ENCODE measurements at regions not wholly inside any gene's neighbourhood (a gene's known extent, or its start where the extent isn't known, plus 50 kb on each side); places are given as distances from the start of the nearest gene placed in this dataset.

DNA sequence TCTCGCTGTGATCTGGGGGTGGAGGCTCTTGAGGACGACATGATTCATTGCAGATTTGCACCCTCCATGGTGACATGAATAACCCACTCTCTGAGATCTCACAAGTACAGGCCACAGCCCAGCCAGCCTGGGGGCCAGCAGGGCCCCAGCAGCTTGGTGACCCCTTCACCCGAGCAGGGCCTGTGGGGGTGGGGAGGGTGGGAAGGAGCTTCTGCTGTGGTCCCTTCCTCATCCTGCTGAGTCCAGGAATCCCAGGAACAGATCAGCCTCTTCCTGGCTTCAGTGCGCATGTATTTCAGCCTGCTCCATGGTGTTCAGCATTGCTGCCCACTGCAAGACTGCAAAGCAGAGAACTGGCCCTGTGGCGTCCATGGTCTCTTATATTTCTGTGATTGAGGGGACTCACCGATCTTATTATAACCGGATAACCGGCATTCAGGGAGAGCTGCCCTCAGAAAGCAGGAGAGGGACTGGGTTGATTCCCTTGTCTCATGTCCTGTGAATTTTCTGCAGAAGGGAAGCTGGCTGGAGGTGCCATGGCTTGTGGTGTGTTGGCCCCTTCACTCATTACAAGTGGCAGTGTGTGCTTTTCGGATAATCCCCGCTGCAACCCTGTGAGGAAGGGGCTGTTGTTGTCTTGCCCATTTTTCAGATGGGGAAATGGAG, 118.8 kb upstream of the FRMD1 start:
- H3K4me3 ChIP-seq (ENCODE audit: low read length) = no peak overlapping the region
- DNase-seq (ENCODE audit: low read depth) = no peak
- TF ChIP-seq, protein P1, sequence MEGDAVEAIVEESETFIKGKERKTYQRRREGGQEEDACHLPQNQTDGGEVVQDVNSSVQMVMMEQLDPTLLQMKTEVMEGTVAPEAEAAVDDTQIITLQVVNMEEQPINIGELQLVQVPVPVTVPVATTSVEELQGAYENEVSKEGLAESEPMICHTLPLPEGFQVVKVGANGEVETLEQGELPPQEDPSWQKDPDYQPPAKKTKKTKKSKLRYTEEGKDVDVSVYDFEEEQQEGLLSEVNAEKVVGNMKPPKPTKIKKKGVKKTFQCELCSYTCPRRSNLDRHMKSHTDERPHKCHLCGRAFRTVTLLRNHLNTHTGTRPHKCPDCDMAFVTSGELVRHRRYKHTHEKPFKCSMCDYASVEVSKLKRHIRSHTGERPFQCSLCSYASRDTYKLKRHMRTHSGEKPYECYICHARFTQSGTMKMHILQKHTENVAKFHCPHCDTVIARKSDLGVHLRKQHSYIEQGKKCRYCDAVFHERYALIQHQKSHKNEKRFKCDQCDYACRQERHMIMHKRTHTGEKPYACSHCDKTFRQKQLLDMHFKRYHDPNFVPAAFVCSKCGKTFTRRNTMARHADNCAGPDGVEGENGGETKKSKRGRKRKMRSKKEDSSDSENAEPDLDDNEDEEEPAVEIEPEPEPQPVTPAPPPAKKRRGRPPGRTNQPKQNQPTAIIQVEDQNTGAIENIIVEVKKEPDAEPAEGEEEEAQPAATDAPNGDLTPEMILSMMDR (conservative IDR thresholded peaks at IDR 0.05; ENCODE audit: low read depth, low read length) = no peak

DNA sequence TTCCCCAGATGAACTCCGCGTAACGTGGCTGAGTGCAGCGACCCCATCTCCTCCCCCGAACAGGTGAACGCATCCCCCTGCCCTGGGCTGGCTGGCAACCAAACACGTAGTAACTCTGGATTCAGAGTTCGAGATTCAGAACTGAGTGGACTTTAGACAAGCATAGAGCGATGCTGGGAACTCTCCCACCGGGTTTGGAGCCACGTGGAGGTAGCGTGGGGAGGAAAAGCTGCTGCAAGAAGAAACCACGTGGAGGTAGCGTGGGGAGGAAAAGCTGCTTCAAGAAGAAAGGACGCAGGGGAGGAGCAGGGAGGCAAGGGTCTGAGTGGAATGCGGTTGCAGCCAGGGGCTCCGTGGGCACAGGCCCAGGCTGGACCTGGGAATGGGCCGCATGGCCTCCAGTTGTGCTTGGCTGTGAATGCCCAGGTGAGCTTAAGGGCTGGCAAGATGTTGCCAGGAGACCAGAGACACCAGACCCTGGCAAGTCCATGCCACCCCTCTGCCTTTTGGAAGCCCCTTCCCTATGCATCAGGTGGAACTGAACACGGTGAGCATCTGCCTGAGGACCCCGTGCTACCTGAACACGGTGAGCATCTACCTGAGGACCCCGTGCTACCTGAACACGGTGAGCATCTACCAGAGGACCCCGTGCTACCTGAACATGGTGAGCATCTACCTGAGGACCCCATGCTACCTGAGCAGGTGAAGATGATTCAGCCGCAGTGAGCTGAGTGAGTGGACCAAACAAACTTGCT, 118.0 kb upstream of the FRMD1 start:
- no peak overlapping the region for H3K4me3 ChIP-seq (ENCODE audit: low read length)
- DNase-seq (ENCODE audit: low read depth) = no peak
- TF ChIP-seq, protein P1 (conservative IDR thresholded peaks at IDR 0.05; ENCODE audit: low read depth, low read length) = no peak

DNA sequence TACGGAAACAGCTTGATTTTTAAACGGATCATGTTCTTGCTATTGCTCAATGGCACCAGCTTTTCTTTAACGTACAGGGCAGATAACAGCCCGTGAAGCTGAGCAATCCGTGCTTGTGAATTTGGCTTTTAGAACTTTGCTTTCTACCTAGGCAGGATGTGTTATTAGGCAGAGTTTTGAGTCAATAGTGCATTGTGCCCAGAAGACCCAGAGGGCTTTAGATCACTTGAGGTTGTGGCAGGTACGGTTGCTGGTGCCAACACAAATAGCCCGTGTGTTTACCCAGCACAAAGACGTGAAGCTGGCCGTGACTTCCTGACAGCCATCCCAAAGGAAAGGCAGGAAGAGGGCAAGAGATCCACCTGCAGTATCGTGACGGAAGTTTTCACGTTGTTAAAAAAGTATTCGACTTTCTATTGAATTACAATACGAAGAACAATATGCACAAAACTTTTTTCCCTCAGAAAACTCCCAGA, 117.4 kb upstream of the FRMD1 start:
- TF ChIP-seq, protein P1 (conservative IDR thresholded peaks at IDR 0.05; ENCODE audit: low read depth, low read length) = no peak
- H3K4me3 ChIP-seq (ENCODE audit: low read length) = no peak overlapping the region
- no peak for DNase-seq (ENCODE audit: low read depth)

DNA sequence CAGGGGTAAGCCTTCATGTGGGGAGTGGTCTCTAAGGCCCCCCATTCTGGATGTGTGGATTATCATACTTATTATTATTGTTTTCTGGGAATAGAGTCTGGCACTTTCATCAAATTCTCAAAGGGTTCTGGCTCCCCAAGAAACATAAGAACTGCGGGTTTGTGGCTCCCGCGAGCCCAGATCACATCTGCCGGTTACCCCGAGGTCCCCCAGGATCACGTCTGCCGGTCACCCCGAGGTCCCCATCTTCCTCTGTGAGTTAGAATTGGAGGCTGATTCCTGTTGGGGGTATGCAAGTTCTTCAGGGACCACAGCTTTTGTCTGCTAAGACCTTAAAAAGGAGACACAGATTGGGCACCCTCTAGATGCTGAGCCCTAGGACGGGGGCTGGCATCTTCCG, 116.7 kb upstream of the FRMD1 start:
- no peak overlapping the region for H3K4me3 ChIP-seq (ENCODE audit: low read length)
- TF ChIP-seq, protein P1 (conservative IDR thresholded peaks at IDR 0.05; ENCODE audit: low read depth, low read length) = no peak
- no peak for DNase-seq (ENCODE audit: low read depth)

DNA sequence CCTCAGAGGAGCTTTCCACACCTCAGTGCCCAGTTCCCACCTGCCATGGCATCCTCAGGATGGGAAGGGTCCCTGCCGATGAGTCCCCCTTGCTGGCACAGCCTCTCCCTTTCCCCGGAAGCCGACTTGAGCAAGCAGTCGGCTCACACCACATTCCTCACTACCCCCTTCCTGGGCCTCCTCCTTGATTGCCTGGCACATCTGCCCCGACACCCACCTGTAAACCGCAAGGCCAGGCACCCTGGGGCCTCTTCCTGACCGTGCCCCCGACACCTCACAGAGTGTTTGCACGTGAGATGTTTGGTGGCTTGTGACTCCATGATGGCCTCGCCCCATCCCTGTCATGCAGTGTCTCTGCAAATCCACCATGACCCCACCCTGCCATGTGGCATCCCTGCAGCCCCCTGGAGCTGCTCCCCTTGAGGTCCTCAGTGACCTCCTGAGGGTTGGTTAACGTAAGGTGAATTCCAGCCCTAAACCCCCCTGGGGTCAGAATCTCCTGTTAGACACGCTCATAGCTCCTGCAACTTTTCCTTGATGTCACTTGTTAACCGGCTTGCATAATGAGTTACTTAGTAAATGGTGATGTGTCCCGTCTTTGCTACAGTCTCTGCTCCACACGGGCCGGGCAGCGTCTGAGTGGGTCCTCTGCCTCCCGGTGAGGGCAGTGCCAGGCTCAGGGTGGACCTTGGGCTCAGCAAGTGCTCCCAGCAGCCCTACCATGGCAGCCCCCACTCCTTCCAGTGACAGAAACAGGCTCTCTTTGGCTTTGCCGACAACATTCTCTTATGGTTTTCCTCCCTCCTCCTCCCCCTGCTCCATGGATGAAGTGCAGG, 115.9 kb upstream of the FRMD1 start:
- DNase-seq (ENCODE audit: low read depth) = no peak
- H3K4me3 ChIP-seq (ENCODE audit: low read length) = no peak overlapping the region
- TF ChIP-seq, protein P1 (conservative IDR thresholded peaks at IDR 0.05; ENCODE audit: low read depth, low read length) = no peak

DNA sequence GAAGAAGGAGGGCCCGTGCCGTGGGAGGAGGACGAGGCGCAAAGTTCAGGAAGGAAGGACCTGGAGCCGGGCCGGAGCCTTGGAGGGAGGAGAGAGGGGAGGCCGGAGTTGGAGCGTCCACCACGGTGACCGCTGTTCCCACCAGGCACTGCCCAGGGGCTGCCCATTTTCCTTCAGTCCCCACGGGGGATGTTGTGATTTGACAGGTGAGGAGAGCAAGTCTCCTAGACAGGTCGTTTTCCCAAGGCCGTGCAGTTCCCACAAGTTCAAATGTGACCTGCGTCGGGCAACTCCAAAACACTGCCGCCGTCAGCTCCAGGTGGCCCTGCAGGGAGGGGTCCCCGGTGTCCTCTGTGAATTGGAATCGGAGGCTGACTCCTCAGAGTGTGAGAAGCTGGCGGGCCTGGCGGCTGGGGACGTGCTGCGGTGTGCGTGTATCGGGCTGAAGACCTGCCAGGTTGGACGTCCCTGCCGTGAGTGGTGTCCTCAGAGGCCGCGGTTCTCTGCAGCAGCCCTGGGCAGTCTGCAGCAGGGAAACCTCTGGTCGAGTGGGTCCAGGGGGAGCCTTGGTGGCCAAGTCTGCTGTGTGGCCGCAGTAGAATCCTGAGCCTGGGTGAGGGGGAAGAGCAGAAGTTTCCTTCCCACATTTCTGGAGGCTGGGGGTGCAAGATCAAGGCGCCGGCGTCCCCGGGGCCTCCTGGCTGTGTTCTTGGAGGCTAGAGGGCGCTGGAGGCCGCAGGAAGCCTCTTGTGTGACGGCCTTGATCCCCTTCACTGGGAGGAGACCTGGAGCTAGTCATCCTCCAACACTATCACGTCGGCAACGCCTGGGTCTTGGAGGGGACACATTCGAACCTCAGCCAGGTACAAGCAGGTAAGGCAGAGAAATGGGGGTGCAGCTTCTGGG, 115.1 kb upstream of the FRMD1 start:
- no peak for DNase-seq (ENCODE audit: low read depth)
- TF ChIP-seq, protein P1 (conservative IDR thresholded peaks at IDR 0.05; ENCODE audit: low read depth, low read length) = no peak
- H3K4me3 ChIP-seq (ENCODE audit: low read length) = no peak overlapping the region

All from retinal pigment epithelial cell (primary cell).